NB4 (cell line): ENCODE measurements at regions not wholly inside any gene's neighbourhood (a gene's known extent, or its start where the extent isn't known, plus 50 kb on each side); places are given as distances from the start of the nearest gene placed in this dataset.

ENCODE experiments used
- MYC ChIP-seq: IDR thresholded peaks from 2 replicates; pipeline ENCODE4 v1.6.1; 2011; ENCODE audit warnings: low read depth, low read length
- POLR2A ChIP-seq: IDR thresholded peaks from 2 replicates; pipeline ENCODE4 v1.6.1; 2011; ENCODE audit warnings: mild to moderate bottlenecking; ENCODE audit not compliant: insufficient read length; ENCODE audit errors: extremely low read depth
- TF ChIP-seq, protein P1 (sequence below): IDR thresholded peaks from one replicate; pipeline ENCODE4 v1.5.1; 2012; ENCODE audit warnings: low read depth, low read length

DNA sequence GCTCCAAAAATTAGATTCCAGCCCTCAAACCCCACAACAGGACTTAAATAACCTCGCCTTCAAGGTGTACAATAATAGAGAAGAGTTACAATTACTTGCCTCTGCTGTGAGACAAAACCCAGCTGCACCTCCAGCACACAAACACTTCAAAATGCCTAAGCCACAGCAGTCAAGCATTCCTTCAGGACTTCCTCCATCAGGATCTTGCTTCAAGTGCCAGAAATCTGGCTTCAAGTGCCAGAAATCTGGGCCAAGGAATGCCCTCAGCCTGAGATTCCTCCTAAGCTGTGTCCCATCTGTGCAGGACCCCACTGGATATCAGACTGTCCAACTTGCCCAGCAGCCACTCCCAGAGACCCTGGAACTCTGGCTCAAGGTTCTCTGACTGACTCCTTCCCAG, 1088.3 kb downstream of the SORCS3 start:
- no peak for TF ChIP-seq POLR2A
- TF ChIP-seq, protein P1, sequence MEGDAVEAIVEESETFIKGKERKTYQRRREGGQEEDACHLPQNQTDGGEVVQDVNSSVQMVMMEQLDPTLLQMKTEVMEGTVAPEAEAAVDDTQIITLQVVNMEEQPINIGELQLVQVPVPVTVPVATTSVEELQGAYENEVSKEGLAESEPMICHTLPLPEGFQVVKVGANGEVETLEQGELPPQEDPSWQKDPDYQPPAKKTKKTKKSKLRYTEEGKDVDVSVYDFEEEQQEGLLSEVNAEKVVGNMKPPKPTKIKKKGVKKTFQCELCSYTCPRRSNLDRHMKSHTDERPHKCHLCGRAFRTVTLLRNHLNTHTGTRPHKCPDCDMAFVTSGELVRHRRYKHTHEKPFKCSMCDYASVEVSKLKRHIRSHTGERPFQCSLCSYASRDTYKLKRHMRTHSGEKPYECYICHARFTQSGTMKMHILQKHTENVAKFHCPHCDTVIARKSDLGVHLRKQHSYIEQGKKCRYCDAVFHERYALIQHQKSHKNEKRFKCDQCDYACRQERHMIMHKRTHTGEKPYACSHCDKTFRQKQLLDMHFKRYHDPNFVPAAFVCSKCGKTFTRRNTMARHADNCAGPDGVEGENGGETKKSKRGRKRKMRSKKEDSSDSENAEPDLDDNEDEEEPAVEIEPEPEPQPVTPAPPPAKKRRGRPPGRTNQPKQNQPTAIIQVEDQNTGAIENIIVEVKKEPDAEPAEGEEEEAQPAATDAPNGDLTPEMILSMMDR = no peak
- TF ChIP-seq MYC = no peak
